Cardiac muscle cell (in vitro differentiated cells and primary cell): ENCODE measurements at regions not wholly inside any gene's neighbourhood (a gene's known extent, or its start where the extent isn't known, plus 50 kb on each side); places are given as distances from the start of the nearest gene placed in this dataset.
A peak's percentile ranks its signal among the peaks of the same experiment; 100 is the strongest.

ENCODE experiments used
- DNase-seq, 2 donors: peaks; one replicate each; pipeline versions ENCODE4 v3.0.0 to v3.0.0-alpha.2; 2010 to 2017; ENCODE audit warnings: low read depth in 1 of 2, low spot score in 1 of 2
- H3K27ac ChIP-seq: fragments of 200-600 bp; sonication (generic); 2 replicates; pipeline ENCODE4 v1.5.1; 2016
- H3K27me3 ChIP-seq: fragments of 200-600 bp; sonication (generic); 2 replicates; pipeline ENCODE4 v1.6.0; 2016; ENCODE audit warnings: control low read depth
- H3K36me3 ChIP-seq: fragments of 200-600 bp; sonication (generic); 2 replicates; pipeline ENCODE4 v1.5.1; 2016; ENCODE audit warnings: control low read depth
- H3K4me1 ChIP-seq: fragments of 200-600 bp; sonication (generic); 2 replicates; pipeline ENCODE4 v1.8.1; 2017; ENCODE audit warnings: low read depth, mild to moderate bottlenecking, mixed run types
- H3K4me3 ChIP-seq: fragments of 200-600 bp; sonication (generic); 2 replicates; pipeline ENCODE4 v1.5.1; 2016; ENCODE audit warnings: mild to moderate bottlenecking
- H3K9me3 ChIP-seq: fragments of 200-600 bp; sonication (generic); 2 replicates; pipeline ENCODE4 v1.5.1; 2017; ENCODE audit warnings: low read depth, mild to moderate bottlenecking, control low read depth
- CTCF ChIP-seq: IDR thresholded peaks from 2 replicates; pipeline ENCODE4 v1.5.1; 2012; ENCODE audit warnings: low read depth, mild to moderate bottlenecking, low read length

DNA sequence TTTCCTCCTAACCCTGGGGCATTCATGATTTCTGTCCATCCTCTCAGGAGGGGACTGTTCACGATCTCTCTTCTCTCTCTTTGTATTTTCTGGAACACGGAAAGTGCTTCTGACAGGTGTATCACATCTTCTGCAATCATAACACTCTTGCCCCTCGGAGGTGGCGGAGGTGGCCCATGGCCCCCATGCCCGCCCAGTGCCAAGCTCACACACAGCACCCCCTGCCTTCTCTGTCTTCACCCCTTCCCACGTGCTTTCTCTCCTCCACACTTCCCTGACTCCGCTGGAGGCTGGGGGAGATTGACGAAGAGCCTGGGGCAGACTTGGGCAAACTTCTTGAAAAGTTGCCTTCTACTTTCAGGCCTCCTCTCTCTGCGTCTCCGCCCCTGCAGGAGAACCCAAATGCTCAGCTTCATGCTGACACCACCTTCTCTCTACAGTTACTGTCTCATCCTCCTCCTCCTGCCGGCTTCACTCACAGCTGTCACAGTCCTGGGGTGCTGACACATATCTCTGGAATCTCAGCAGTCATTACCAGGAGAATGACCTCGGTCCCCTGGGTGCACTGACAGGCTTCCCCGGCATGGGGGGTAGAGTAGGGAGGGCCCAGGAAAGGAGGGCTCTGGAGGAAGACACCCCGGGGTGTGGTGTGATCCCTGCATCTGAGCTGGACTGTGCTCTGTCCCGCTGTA lies 127.1 kb downstream of the ENGASE start:
- H3K27ac ChIP-seq = no peak overlapping the region
- no peaks in the 10 kb centered on the region for H3K4me1 ChIP-seq
- no peaks in the 10 kb centered on the region for H3K36me3 ChIP-seq
- H3K27me3 ChIP-seq = no peaks in the 10 kb centered on the region
- TF ChIP-seq CTCF = no peak
- no peak for DNase-seq
- H3K4me3 ChIP-seq = no peak overlapping the region
- no peaks in the 10 kb centered on the region for H3K9me3 ChIP-seq

GRCh38 chr17:79201119-79201518 lies 126.5 kb downstream of the ENGASE start:
- no peak for TF ChIP-seq CTCF
- no peaks in the 10 kb centered on the region for H3K4me1 ChIP-seq
- no peak for DNase-seq
- no peak overlapping the region for H3K4me3 ChIP-seq
- no peak overlapping the region for H3K27ac ChIP-seq
- H3K36me3 ChIP-seq = no peaks in the 10 kb centered on the region
- no peaks in the 10 kb centered on the region for H3K9me3 ChIP-seq
- no peaks in the 10 kb centered on the region for H3K27me3 ChIP-seq

- DNase-seq = no peak
- H3K4me3 ChIP-seq = no peak overlapping the region
- TF ChIP-seq CTCF = no peak
- no peaks in the 10 kb centered on the region for H3K4me1 ChIP-seq
- no peaks in the 10 kb centered on the region for H3K36me3 ChIP-seq
- H3K9me3 ChIP-seq = no peaks in the 10 kb centered on the region
- no peak overlapping the region for H3K27ac ChIP-seq
- H3K27me3 ChIP-seq = peaks cover 9% of the 10 kb centered on the region
These were observed 122.3 kb downstream of the ENGASE start for GRCh38 chr17:79196913-79197312.

DNA sequence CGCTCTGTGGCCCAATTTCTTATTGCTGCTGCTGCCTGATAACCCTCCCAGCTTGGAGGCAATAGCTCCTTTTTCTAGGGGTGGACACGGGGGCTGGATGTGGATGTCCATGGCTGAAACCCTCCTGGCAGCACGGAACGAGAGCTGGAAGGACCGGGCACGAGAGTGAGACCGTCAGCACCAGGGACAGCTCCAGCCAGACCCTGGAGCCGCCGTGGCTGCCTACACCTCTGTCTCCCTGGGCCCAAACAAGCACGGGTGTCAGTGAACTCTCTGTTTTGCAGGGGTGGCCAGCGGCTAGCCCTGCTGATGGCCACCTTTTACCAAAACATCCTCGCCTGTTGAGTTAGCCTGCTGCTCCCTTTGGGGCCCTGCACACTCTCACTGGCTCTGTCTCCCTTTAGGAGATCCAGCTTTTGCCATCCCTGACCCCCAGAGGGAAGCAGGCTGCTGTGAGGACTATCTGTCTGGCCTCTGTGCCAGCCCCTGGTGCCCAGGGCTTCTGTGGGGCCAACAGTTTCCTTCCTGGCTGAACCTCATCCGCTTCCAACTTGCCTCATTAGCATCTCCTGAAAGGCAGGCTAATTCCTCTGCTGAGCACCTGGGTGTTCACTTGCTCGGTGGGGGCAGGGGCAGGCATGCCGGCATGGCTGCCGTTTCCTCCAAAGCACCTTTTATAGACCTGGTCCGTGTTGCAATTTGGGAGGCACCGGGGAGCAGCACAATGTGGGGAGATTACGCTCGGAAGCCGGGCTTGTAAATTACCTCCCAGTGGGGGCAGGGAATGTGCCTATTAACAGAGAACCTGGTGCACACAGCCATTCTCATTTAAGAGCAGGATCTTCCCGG lies 118.1 kb downstream of the ENGASE start:
- Histone ChIP-seq H3K27ac (no peak overlapping the region), H3K4me3 (no peak overlapping the region), H3K36me3 (no peaks in the 10 kb centered on the region), H3K4me1 (no peaks in the 10 kb centered on the region), H3K9me3 (no peaks in the 10 kb centered on the region), H3K27me3 (peaks cover 21% of the 10 kb centered on the region)
- no peak for TF ChIP-seq CTCF
- DNase-seq = peak; percentile 51 to 90

DNA sequence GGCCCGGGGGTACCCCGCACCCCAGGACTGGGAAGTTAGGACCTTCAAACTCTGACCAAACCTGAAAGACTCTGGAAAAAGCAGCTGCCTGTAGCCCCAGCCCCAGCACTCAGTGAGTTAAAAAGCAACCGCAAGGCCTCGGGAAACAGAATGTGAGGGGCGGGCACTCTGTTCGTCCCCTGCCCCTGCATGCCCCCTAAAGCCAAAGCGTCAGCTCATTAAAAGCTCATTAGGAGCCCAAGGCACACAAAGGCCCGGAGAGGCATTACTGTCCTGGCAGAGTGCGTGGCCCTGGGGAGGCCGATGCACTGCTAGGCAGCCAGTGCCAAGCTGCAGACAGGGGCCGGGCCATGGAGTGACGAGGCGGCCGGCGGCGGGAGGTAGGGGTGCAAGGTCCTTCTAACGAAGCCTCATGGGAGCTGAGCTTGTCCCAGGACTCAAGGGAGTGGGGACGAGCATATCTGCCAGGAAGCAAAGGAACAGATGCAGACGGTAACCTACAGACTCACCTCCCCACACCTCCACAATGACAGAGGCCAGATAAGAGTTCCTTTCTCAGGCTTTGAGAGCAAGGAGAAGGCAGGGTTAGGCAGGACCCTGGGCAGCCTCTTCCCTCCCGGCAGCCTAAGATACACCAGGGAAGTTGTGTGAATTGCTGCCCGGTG lies 116.8 kb downstream of the ENGASE start:
- H3K4me1 ChIP-seq = no peaks in the 10 kb centered on the region
- no peak for TF ChIP-seq CTCF
- H3K27ac ChIP-seq = no peak overlapping the region
- H3K9me3 ChIP-seq = no peaks in the 10 kb centered on the region
- peaks cover 32% of the 10 kb centered on the region for H3K27me3 ChIP-seq
- H3K4me3 ChIP-seq = no peak overlapping the region
- no peak for DNase-seq
- no peaks in the 10 kb centered on the region for H3K36me3 ChIP-seq
